NT2/D1 (cell line): ENCODE measurements at regions not wholly inside any gene's neighbourhood (a gene's known extent, or its start where the extent isn't known, plus 50 kb on each side); places are given as distances from the start of the nearest gene placed in this dataset.

ENCODE experiments used
- SUZ12 ChIP-seq: IDR thresholded peaks from 2 replicates; pipeline ENCODE4 v1.6.1; 2011; ENCODE audit not compliant: insufficient read length, insufficient read depth; ENCODE audit errors: extremely low read depth
- YY1 ChIP-seq: IDR thresholded peaks from 2 replicates; pipeline ENCODE4 v1.6.1; 2011; ENCODE audit not compliant: insufficient read length, insufficient read depth
- ZNF274 ChIP-seq: IDR thresholded peaks from 2 replicates; pipeline ENCODE4 v1.6.1; 2011; ENCODE audit warnings: mild to moderate bottlenecking, low read depth, low read length

GRCh38 chr6:126148853-126149252 is 162.5 kb downstream of the TRMT11 start:
- TF ChIP-seq SUZ12 (no peak), YY1 (no peak), ZNF274 (no peak)
